ENCODE measurements at regions not wholly inside any gene's neighbourhood (a gene's known extent, or its start where the extent isn't known, plus 50 kb on each side); places are given as distances from the start of the nearest gene placed in this dataset.

DNA sequence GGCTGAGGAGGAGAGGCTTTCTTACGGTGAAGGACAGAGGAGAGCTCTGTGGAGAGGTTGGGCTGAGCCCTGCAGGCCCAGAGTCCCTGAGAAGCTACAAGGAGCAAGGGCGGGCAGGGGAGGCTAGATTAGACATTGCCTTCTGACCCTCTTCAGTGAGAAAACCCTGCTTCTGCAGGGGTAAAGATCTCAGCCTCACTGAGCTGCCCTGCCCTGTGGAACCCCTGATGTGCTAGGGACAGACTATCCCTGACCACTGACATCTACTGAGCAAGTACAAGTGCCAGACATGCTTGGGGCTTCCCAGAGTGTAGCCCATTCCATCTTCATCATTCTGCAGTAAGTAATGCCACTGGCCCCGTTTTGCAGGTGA is 111.5 kb downstream of the CYP26B1 start:
- no peaks in the 10 kb centered on the region for H3K36me3 ChIP-seq (ENCODE audit: control insufficient read depth in 1 of 2, insufficient read depth in 2 of 2, low read length in 2 of 2)
- H3K14ac ChIP-seq (ENCODE audit: low read length) = no peak overlapping the region
- H3K4me2 ChIP-seq (ENCODE audit: low read length) = no peak overlapping the region
- no CpG with 5 or more reads among the region's 3 CpGs for WGBS (ENCODE audit: extremely low coverage, insufficient coverage, insufficient read length)
- no peaks in the 10 kb centered on the region for H3K27me3 ChIP-seq (ENCODE audit: insufficient read depth, low read length)
- H3K9ac ChIP-seq (ENCODE audit: low read length) = no peak overlapping the region
- H3K79me2 ChIP-seq (ENCODE audit: control insufficient read depth, insufficient read depth, low read length, poor library complexity) = no peaks in the 10 kb centered on the region
- H2AK5ac ChIP-seq (ENCODE audit: low read length) = no peak overlapping the region
- no peak overlapping the region for H3K27ac ChIP-seq (ENCODE audit: low read depth, low read length)
- no peak overlapping the region for H4K12ac ChIP-seq (ENCODE audit: low read depth, low read length)
- no peak overlapping the region for H3K23ac ChIP-seq (ENCODE audit: low read length)
- no peak overlapping the region for H2BK12ac ChIP-seq (ENCODE audit: low read length)
- H3K4ac ChIP-seq (ENCODE audit: low read depth, low read length) = no peak overlapping the region
- H2AFZ ChIP-seq (ENCODE audit: insufficient read depth, low read length, poor library complexity) = no peak overlapping the region
- H2BK120ac ChIP-seq (ENCODE audit: insufficient read depth, low read length, poor library complexity) = no peak overlapping the region
- no peaks in the 10 kb centered on the region for H3K9me3 ChIP-seq (ENCODE audit: insufficient read depth, low read depth, low read length)
- no peak overlapping the region for H4K8ac ChIP-seq (ENCODE audit: low read depth, low read length)
- DNase-seq = no peak
- no peak overlapping the region for H2BK5ac ChIP-seq (ENCODE audit: low read depth, low read length, poor library complexity)
- no peak overlapping the region for H3K18ac ChIP-seq (ENCODE audit: low read length)
- H3K79me1 ChIP-seq (ENCODE audit: low read length) = no peaks in the 10 kb centered on the region
- no peak overlapping the region for H3K4me3 ChIP-seq (ENCODE audit: low read depth, low read length)
- H3K4me1 ChIP-seq (ENCODE audit: control insufficient read depth in 1 of 2, insufficient read depth in 2 of 2, low read length in 2 of 2) = peaks cover 4 to 16% of the 10 kb centered on the region in 2 experiments
- H4K91ac ChIP-seq (ENCODE audit: low read depth, low read length) = no peak overlapping the region

DNA sequence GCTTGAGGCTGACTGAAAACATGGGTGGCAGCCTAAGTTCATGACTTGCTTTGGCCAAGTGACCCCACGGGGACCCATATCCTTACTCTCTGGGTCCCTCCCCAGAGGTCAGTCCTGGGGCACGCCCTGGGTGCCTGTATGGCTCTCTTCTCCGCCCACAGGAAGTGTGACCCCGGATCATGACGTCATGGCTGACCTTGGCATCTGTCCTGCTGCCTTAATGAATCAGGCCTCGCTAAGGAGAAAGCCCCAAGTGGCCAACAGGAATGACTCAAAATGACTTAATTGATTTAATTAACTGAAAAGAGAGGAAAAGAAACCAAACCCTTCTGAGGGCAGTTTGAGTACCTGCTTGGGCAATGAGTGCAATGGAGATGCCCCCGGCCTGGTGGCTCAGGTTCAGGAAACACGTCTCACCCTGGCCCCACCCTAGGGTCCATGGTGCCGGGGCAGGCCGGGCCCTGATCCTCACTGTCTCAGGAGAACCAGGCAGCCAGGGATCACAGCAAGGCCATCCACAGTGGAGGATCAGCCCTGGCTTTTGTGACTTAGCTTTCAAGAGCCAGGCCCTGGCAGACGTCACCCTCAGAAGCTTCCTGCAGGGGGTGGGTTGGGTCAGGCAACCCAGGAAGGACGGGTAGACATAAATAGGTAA is 112.0 kb downstream of the CYP26B1 start:
- Histone ChIP-seq H4K8ac (ENCODE audit: low read depth, low read length) (no peak overlapping the region), H3K14ac (ENCODE audit: low read length) (no peak overlapping the region), H3K4ac (ENCODE audit: low read depth, low read length) (no peak overlapping the region), H3K27me3 (ENCODE audit: insufficient read depth, low read length) (no peaks in the 10 kb centered on the region), H2BK120ac (ENCODE audit: insufficient read depth, low read length, poor library complexity) (no peak overlapping the region), H3K4me3 (ENCODE audit: low read depth, low read length) (no peak overlapping the region), H3K4me1 (ENCODE audit: control insufficient read depth in 1 of 2, insufficient read depth in 2 of 2, low read length in 2 of 2) (peaks cover 4 to 18% of the 10 kb centered on the region in 2 experiments), H3K23ac (ENCODE audit: low read length) (no peak overlapping the region), H3K18ac (ENCODE audit: low read length) (no peak overlapping the region), H3K9me3 (ENCODE audit: insufficient read depth, low read depth, low read length) (no peaks in the 10 kb centered on the region), H3K79me1 (ENCODE audit: low read length) (no peaks in the 10 kb centered on the region), H2BK12ac (ENCODE audit: low read length) (no peak overlapping the region), H3K9ac (ENCODE audit: low read length) (no peak overlapping the region), H3K27ac (ENCODE audit: low read depth, low read length) (no peak overlapping the region), H4K12ac (ENCODE audit: low read depth, low read length) (no peak overlapping the region), H2AFZ (ENCODE audit: insufficient read depth, low read length, poor library complexity) (no peak overlapping the region), H4K91ac (ENCODE audit: low read depth, low read length) (no peak overlapping the region), H3K79me2 (ENCODE audit: control insufficient read depth, insufficient read depth, low read length, poor library complexity) (no peaks in the 10 kb centered on the region), H3K36me3 (ENCODE audit: control insufficient read depth in 1 of 2, insufficient read depth in 2 of 2, low read length in 2 of 2) (no peaks in the 10 kb centered on the region), H2AK5ac (ENCODE audit: low read length) (no peak overlapping the region), H2BK5ac (ENCODE audit: low read depth, low read length, poor library complexity) (no peak overlapping the region), H3K4me2 (ENCODE audit: low read length) (no peak overlapping the region)
- DNase-seq = no peak
- WGBS (ENCODE audit: extremely low coverage, insufficient coverage, insufficient read length) = no CpG with 5 or more reads among the region's 12 CpGs

DNA sequence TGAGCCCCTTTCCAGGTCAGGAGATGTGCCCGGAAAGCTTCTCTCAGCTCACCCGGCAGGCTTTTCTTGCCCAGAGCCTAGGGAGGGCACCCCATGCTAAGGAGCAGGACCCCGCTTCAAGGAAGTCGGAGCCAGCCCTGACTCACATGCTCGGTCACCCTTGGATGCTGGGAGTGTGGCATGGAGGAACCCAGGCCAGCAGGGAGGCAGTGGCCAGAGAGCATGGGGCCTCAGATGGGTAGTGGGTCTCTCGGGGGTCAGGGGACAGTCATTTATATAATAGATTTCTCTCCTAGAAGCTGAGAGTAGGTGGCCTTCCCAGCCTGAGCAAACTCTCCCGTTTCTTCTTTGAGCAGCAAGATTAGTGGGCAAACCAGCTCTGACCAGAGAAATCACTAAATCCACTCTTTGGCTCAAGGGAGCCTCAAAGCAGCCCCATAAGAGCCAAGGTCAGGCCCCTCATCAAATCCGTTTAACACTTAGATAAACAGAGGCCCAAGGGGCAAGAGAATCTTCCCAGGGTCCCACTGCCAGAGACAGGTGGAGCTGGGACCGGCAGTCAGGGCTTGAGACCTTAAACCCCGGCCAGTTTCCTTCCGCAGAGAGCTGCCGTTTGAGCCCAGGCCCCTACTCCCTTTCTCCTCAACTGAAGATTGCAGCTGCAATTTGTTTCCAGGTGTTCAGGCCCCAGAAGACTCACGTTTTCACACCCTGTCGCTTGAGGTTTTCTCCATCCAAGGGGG is 113.1 kb downstream of the CYP26B1 start:
- H3K9me3 ChIP-seq (ENCODE audit: insufficient read depth, low read depth, low read length) = no peaks in the 10 kb centered on the region
- no peak overlapping the region for H3K14ac ChIP-seq (ENCODE audit: low read length)
- H2BK12ac ChIP-seq (ENCODE audit: low read length) = no peak overlapping the region
- no peak overlapping the region for H4K91ac ChIP-seq (ENCODE audit: low read depth, low read length)
- H2AK5ac ChIP-seq (ENCODE audit: low read length) = no peak overlapping the region
- no peak overlapping the region for H3K23ac ChIP-seq (ENCODE audit: low read length)
- H3K4me2 ChIP-seq (ENCODE audit: low read length) = no peak overlapping the region
- no peaks in the 10 kb centered on the region for H3K79me1 ChIP-seq (ENCODE audit: low read length)
- no peak overlapping the region for H4K8ac ChIP-seq (ENCODE audit: low read depth, low read length)
- H3K4ac ChIP-seq (ENCODE audit: low read depth, low read length) = no peak overlapping the region
- H3K4me3 ChIP-seq (ENCODE audit: low read depth, low read length) = no peak overlapping the region
- no peak overlapping the region for H3K27ac ChIP-seq (ENCODE audit: low read depth, low read length)
- H2AFZ ChIP-seq (ENCODE audit: insufficient read depth, low read length, poor library complexity) = no peak overlapping the region
- H3K4me1 ChIP-seq (ENCODE audit: control insufficient read depth in 1 of 2, insufficient read depth in 2 of 2, low read length in 2 of 2) = peaks cover 4 to 18% of the 10 kb centered on the region in 2 experiments
- H4K12ac ChIP-seq (ENCODE audit: low read depth, low read length) = no peak overlapping the region
- no CpG with 5 or more reads among the region's 14 CpGs for WGBS (ENCODE audit: extremely low coverage, insufficient coverage, insufficient read length)
- H3K9ac ChIP-seq (ENCODE audit: low read length) = no peak overlapping the region
- H2BK120ac ChIP-seq (ENCODE audit: insufficient read depth, low read length, poor library complexity) = no peak overlapping the region
- no peaks in the 10 kb centered on the region for H3K36me3 ChIP-seq (ENCODE audit: control insufficient read depth in 1 of 2, insufficient read depth in 2 of 2, low read length in 2 of 2)
- H2BK5ac ChIP-seq (ENCODE audit: low read depth, low read length, poor library complexity) = no peak overlapping the region
- no peaks in the 10 kb centered on the region for H3K27me3 ChIP-seq (ENCODE audit: insufficient read depth, low read length)
- no peak overlapping the region for H3K18ac ChIP-seq (ENCODE audit: low read length)
- no peaks in the 10 kb centered on the region for H3K79me2 ChIP-seq (ENCODE audit: control insufficient read depth, insufficient read depth, low read length, poor library complexity)
- DNase-seq = no peak

DNA sequence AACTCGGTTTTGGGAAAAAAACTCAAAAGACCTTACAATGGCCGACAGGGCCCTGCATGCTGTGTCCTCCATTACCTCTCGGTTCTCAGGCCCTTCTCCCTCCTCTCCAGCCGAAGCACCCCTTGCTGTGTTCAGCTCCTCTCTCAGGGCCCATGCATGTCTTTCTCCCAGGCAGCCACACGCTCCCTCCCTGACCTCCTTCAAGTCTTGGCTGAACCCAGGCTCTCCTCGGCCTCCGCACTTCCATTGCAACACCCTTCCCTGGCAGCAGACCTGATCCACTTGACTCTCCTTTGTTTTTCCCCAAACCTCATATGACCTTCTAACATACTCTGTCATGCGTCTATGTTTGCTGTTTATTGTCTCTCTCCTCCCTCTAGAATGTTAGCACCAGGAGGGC is 114.0 kb downstream of the CYP26B1 start:
- no peak overlapping the region for H2BK5ac ChIP-seq (ENCODE audit: low read depth, low read length, poor library complexity)
- no peak overlapping the region for H2AFZ ChIP-seq (ENCODE audit: insufficient read depth, low read length, poor library complexity)
- H3K79me2 ChIP-seq (ENCODE audit: control insufficient read depth, insufficient read depth, low read length, poor library complexity) = no peaks in the 10 kb centered on the region
- no CpG with 5 or more reads among the region's 8 CpGs for WGBS (ENCODE audit: extremely low coverage, insufficient coverage, insufficient read length)
- H3K9ac ChIP-seq (ENCODE audit: low read length) = no peak overlapping the region
- H3K27me3 ChIP-seq (ENCODE audit: insufficient read depth, low read length) = no peaks in the 10 kb centered on the region
- H3K79me1 ChIP-seq (ENCODE audit: low read length) = no peaks in the 10 kb centered on the region
- no peak overlapping the region for H3K4ac ChIP-seq (ENCODE audit: low read depth, low read length)
- no peak overlapping the region for H3K14ac ChIP-seq (ENCODE audit: low read length)
- no peak overlapping the region for H3K4me2 ChIP-seq (ENCODE audit: low read length)
- no peak overlapping the region for H3K4me3 ChIP-seq (ENCODE audit: low read depth, low read length)
- H4K8ac ChIP-seq (ENCODE audit: low read depth, low read length) = no peak overlapping the region
- peaks cover 4 to 18% of the 10 kb centered on the region in 2 experiments for H3K4me1 ChIP-seq (ENCODE audit: control insufficient read depth in 1 of 2, insufficient read depth in 2 of 2, low read length in 2 of 2)
- no peak overlapping the region for H2BK120ac ChIP-seq (ENCODE audit: insufficient read depth, low read length, poor library complexity)
- H4K12ac ChIP-seq (ENCODE audit: low read depth, low read length) = no peak overlapping the region
- no peak overlapping the region for H3K23ac ChIP-seq (ENCODE audit: low read length)
- no peak overlapping the region for H3K27ac ChIP-seq (ENCODE audit: low read depth, low read length)
- H3K36me3 ChIP-seq (ENCODE audit: control insufficient read depth in 1 of 2, insufficient read depth in 2 of 2, low read length in 2 of 2) = no peaks in the 10 kb centered on the region
- no peak overlapping the region for H2BK12ac ChIP-seq (ENCODE audit: low read length)
- no peak overlapping the region for H4K91ac ChIP-seq (ENCODE audit: low read depth, low read length)
- H3K9me3 ChIP-seq (ENCODE audit: insufficient read depth, low read depth, low read length) = no peaks in the 10 kb centered on the region
- H3K18ac ChIP-seq (ENCODE audit: low read length) = no peak overlapping the region
- DNase-seq = no peak
- H2AK5ac ChIP-seq (ENCODE audit: low read length) = no peak overlapping the region
